ENCODE measurements at regions not wholly inside any gene's neighbourhood (a gene's known extent, or its start where the extent isn't known, plus 50 kb on each side); places are given as distances from the start of the nearest gene placed in this dataset.

DNA sequence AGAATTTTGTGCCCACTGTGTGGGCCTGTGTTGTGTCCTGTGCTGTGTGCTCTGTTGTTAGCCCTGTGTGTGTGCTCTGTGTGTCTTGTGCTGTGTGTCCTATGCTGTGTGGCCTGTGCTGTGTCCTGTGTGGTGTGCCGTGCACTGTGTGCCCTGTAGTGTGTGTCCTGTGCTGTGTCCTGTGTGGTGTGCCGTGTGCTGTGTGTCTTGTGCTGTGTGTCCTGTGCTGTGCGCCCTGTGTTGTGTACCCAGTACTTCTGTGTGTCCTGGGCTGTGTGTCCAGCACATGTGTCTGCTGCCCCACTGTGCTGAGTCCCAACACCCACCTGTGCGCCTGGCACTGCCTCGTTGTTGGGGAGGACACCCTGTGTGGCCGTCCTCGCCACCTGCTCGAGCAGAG is 53.2 kb upstream of the CHRNA7 start:
- no peak for DNase-seq (ENCODE audit: low read depth)

DNA sequence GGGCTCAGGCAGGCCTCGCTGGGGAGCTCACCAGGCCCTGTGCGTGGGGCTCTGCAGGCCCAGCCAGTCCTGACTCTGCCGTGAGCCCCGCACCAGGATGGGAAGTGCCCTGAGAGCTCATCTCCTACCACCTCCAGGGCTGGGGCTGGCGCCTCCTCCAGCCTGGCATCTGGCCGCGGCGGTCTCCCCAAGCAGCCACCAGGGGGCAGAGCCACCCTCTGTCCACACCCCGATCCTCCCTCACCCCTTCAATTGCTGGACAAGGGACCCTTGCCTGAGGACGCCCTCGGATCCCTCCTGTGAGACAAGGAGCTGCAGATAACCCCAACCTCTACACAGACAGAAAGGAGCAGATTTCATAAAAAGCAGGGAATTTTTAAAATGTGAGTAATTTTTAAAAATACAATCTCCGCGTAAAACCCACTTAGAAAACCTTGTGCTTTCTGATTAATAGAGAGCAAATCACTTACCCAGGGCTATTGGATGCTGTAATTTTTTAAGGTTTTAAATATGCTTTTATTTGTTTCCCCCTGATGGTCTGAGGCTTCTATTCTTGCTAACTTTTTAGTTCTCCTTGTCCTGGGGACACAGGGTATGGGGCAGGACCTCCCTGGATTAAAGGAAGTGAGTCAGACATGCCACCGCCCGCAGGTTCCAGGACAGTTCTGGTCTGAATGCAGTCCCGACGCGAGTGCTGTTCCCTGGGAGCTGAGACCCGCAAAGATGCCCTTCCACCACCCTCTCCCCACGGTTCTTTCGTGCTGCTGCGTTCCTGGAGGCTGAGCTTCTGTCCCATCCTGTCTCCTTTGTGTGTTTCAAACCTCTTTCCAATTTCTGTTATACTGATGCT is 52.3 kb upstream of the CHRNA7 start:
- DNase-seq (ENCODE audit: low read depth): peak; percentile 27

All from stimulated activated CD4-positive, alpha-beta T cell treated with anti-CD3 and anti-CD28 coated beads, Interleukin-2, amount 100 ng/mL, for 4 hours (primary cell).